ENCODE measurements at regions not wholly inside any gene's neighbourhood (a gene's known extent, or its start where the extent isn't known, plus 50 kb on each side); places are given as distances from the start of the nearest gene placed in this dataset.

DNA sequence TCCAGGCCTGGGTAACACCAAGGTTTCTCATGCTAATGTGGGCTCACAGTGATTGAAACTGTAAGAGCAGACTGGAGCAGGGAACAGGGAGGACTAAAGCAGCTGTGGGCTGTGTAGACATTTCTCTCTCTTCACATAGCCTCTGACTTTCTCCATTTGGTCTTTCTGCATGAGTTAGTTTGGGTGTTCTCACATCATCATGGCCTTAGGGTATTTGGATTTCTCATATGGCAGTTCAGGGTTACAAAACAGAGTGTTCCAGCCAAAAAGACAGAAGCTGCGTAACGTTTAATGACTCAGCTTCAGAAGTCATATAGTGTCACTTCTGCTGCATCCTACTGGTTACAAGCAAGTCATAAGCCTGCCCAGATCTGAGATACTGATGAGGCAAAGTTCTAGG, 52.0 kb upstream of the OSBPL8 start:
- no peak overlapping the region for H3K27ac ChIP-seq
- peak; percentile 50 for ATAC-seq

DNA sequence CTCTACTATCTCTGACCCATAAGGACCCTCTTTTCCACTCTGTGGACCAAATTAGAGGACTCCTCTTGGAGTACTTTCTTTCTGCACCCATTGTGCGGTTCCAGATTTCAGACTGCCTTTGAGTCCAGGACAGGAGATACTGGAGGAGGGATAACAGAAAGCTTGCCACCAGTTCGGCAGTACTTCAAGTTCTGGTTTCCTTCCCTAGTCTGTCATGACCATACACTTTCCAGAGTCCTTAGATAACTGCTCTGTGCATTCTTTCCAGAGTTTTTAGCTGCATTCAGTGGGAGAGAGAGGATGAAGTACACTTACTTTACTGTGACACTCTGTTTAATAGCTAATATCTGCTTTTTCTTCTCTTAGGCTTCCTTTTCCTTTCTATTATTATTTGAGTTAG, 54.8 kb upstream of the OSBPL8 start:
- intact Hi-C loops (cut with DNase I): no loop called here
- Histone ChIP-seq H3K4me3 (no peak overlapping the region), H3K36me3 (replicated peaks in 1 of 2; ENCODE audit: insufficient read depth in 1 of 2, low read depth in 2 of 2) (no peaks in the 10 kb centered on the region), H3K9me3 (no peaks in the 10 kb centered on the region), H3K27ac (no peak overlapping the region), H3K27me3 (no peaks in the 10 kb centered on the region), H3K4me1 (no peaks in the 10 kb centered on the region)
- WGBS, 2 donors: 72 to 83% methylated on average over 2 of the region's 2 CpGs
- DNase-seq (no peak), ATAC-seq (no peak)
- no peak for TF ChIP-seq POLR2A (IDR thresholded peaks at IDR 0.05)
- TF ChIP-seq, protein P1, sequence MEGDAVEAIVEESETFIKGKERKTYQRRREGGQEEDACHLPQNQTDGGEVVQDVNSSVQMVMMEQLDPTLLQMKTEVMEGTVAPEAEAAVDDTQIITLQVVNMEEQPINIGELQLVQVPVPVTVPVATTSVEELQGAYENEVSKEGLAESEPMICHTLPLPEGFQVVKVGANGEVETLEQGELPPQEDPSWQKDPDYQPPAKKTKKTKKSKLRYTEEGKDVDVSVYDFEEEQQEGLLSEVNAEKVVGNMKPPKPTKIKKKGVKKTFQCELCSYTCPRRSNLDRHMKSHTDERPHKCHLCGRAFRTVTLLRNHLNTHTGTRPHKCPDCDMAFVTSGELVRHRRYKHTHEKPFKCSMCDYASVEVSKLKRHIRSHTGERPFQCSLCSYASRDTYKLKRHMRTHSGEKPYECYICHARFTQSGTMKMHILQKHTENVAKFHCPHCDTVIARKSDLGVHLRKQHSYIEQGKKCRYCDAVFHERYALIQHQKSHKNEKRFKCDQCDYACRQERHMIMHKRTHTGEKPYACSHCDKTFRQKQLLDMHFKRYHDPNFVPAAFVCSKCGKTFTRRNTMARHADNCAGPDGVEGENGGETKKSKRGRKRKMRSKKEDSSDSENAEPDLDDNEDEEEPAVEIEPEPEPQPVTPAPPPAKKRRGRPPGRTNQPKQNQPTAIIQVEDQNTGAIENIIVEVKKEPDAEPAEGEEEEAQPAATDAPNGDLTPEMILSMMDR (IDR thresholded peaks at IDR 0.05): no peak

More for the DNA sequence above, 52.0 kb upstream of the OSBPL8 start:
- TF ChIP-seq POLR2A (IDR thresholded peaks at IDR 0.05): no peak
- TF ChIP-seq, protein P1 (IDR thresholded peaks at IDR 0.05): no peak
- Histone ChIP-seq H3K9me3 (no peaks in the 10 kb centered on the region), H3K27me3 (no peaks in the 10 kb centered on the region), H3K4me1 (no peaks in the 10 kb centered on the region), H3K36me3 (replicated peaks in 1 of 2; ENCODE audit: insufficient read depth in 1 of 2, low read depth in 2 of 2) (no peaks in the 10 kb centered on the region), H3K4me3 (no peak overlapping the region)
- peak in 1 of 4 donors; percentile 15 for DNase-seq
- WGBS, 2 donors: 50 to 62% methylated on average over 2 of the region's 2 CpGs
- intact Hi-C loops (cut with DNase I): no loop called here

DNA sequence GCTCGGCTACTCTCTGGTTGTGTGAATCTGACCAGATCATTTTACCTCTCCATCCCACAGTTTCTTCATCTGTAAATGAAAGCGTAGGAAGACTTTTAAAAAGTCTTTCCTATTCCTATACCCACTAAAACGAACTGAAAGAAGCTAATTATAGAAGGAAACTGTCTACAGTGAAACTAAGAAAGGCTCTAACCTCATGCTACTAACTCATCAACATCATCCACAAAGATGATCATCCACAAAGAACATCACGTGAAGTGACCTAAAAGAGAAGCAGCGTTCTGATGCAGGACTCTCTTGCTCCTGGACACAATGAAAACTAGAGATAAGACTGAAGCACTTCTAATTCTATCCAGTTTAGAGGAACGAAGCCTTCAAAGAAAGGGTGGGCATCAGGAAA, 58.5 kb upstream of the OSBPL8 start:
- Histone ChIP-seq H3K9me3 (no peaks in the 10 kb centered on the region), H3K4me1 (peaks cover 10% of the 10 kb centered on the region), H3K27ac (no peak overlapping the region), H3K36me3 (replicated peaks in 1 of 2; ENCODE audit: insufficient read depth in 1 of 2, low read depth in 2 of 2) (no peaks in the 10 kb centered on the region), H3K27me3 (no peaks in the 10 kb centered on the region), H3K4me3 (no peak overlapping the region)
- 80 to 81% methylated on average over 6 of the region's 6 CpGs for WGBS, 2 donors
- DNase-seq: no peak
- TF ChIP-seq, protein P1 (IDR thresholded peaks at IDR 0.05): no peak
- TF ChIP-seq POLR2A (IDR thresholded peaks at IDR 0.05): no peak
- ATAC-seq: no peak
- intact Hi-C loops (cut with DNase I): loop anchor here (5.0 kb wide), 2 partner anchors 174 to 394 kb away; no protein-coding TSS in a partner anchor

GRCh38 chr12:76621582-76622024, 62.0 kb upstream of the OSBPL8 start:
- peaks cover 10% of the 10 kb centered on the region for H3K4me1 ChIP-seq
- 0 to 2% methylated on average over 1 of the region's 1 CpG for WGBS, 2 donors
- H3K4me3 ChIP-seq: no peak overlapping the region
- H3K36me3 ChIP-seq (replicated peaks in 1 of 2; ENCODE audit: insufficient read depth in 1 of 2, low read depth in 2 of 2): no peaks in the 10 kb centered on the region
- DNase-seq (peak; percentile 79 to 86 (median 83)), ATAC-seq (peak; percentile 98)
- H3K9me3 ChIP-seq: no peaks in the 10 kb centered on the region
- peak overlapping the region in 1 of 4 donors; percentile 19 for H3K27ac ChIP-seq
- no peaks in the 10 kb centered on the region for H3K27me3 ChIP-seq
- intact Hi-C loops (cut with DNase I): no loop called here
- TF ChIP-seq POLR2A (IDR thresholded peaks at IDR 0.05): no peak
- TF ChIP-seq, protein P1 (IDR thresholded peaks at IDR 0.05): peak; percentile 75 to 99 (median 97)

DNA sequence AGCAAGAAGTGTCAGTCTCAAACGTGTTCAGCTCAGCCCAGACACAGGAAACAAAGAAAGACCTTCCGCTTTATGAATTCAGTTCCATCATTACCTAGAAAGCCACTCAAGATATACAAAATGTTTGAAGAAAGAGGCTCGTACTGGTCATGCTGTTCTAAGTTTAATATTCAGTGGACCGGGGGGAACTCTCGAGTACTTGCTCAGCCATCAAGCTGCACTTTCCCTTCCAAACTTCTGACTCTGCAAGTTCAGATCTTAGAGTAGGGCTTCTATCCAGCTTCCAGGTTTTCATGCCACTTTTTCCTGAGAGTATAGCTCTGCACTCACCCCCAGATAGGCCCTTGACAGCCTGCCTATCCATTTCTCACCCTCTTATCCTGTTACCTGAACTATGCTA, 62.8 kb upstream of the OSBPL8 start:
- H3K4me3 ChIP-seq: no peak overlapping the region
- ATAC-seq (no peak), DNase-seq (no peak)
- no peaks in the 10 kb centered on the region for H3K36me3 ChIP-seq (replicated peaks in 1 of 2; ENCODE audit: insufficient read depth in 1 of 2, low read depth in 2 of 2)
- WGBS, 2 donors: 79 to 84% methylated on average over 5 of the region's 5 CpGs
- H3K4me1 ChIP-seq: peaks cover 10% of the 10 kb centered on the region
- H3K27me3 ChIP-seq: no peaks in the 10 kb centered on the region
- no peaks in the 10 kb centered on the region for H3K9me3 ChIP-seq
- TF ChIP-seq POLR2A (IDR thresholded peaks at IDR 0.05): no peak
- TF ChIP-seq, protein P1 (IDR thresholded peaks at IDR 0.05): no peak
- intact Hi-C loops (cut with DNase I): no loop called here
- H3K27ac ChIP-seq: no peak overlapping the region

All from body of pancreas (tissue), 4 donors.